ENCODE measurements at regions not wholly inside any gene's neighbourhood (a gene's known extent, or its start where the extent isn't known, plus 50 kb on each side); places are given as distances from the start of the nearest gene placed in this dataset.
"Not testable (repeated sequence)": the region's sequence is repeated elsewhere in the genome, so short reads cannot be mapped to it uniquely, and the experiment has no call there.

GRCh38 chr4:127343123-127343522, 289.6 kb upstream of the INTU start:
- H3K27me3 ChIP-seq (replicated peaks in 1 of 4; ENCODE audit: control extremely low read depth in 1 of 4, control insufficient read depth in 3 of 4, insufficient read depth in 4 of 4, low read length in 3 of 4); H3K79me2 ChIP-seq (ENCODE audit: control insufficient read depth, insufficient read depth, low read length); H2AFZ ChIP-seq (ENCODE audit: insufficient read depth, low read depth, low read length, poor library complexity, severe bottlenecking); intact Hi-C loops (cut with micrococcal nuclease); H3K27ac ChIP-seq (ENCODE audit: low read length in 2 of 2); H3K4me1 Mint-ChIP-seq; H3K4me2 ChIP-seq (replicated peaks; ENCODE audit: low read depth, low read length, poor library complexity, severe bottlenecking); H4K20me1 ChIP-seq (ENCODE audit: control insufficient read depth, insufficient read depth, low read length, poor library complexity, severe bottlenecking); H3K27ac Mint-ChIP-seq; POLR2A ChIA-PET; CTCF ChIA-PET; H3K36me3 ChIP-seq (replicated peaks in 1 of 2; ENCODE audit: control extremely low read depth in 1 of 2, control insufficient read depth in 1 of 2, extremely low read depth in 1 of 2, insufficient read depth in 2 of 2, low read length in 1 of 2); H3K9me3 Mint-ChIP-seq (ENCODE audit: insufficient read depth); DNase-seq; H3K4me3 ChIP-seq (ENCODE audit: control extremely low read depth in 1 of 5, extremely low read depth in 1 of 5, insufficient read depth in 1 of 5, low read depth in 2 of 5, low read length in 4 of 5); H3K27me3 Mint-ChIP-seq; ATAC-seq (ENCODE audit: low read depth); H3K9me3 ChIP-seq (ENCODE audit: control extremely low read depth in 1 of 3, control insufficient read depth in 2 of 3, insufficient read depth in 1 of 3, low read length in 2 of 3); H3K4me1 ChIP-seq (ENCODE audit: control insufficient read depth in 2 of 2, insufficient read depth in 2 of 2, low read length in 2 of 2); H3K4me3 Mint-ChIP-seq; H3K9ac ChIP-seq (ENCODE audit: low read length): not testable (repeated sequence)
- WGBS (ENCODE audit: insufficient coverage), result no CpG with 5 or more reads among the region's 3 CpGs

GRCh38 chr4:127344071-127344470, 288.7 kb upstream of the INTU start:
- no peak for TF ChIP-seq CTCF (IDR thresholded peaks at IDR 0.05)
- TF ChIP-seq EZH2 (IDR thresholded peaks at IDR 0.05; ENCODE audit: borderline replicate concordance, insufficient read depth, low read depth, low read length, poor library complexity, severe bottlenecking), result no peak
- H3K4me3 Mint-ChIP-seq, result no peak overlapping the region
- Histone ChIP-seq H3K27me3 (replicated peaks in 1 of 4; ENCODE audit: control extremely low read depth in 1 of 4, control insufficient read depth in 3 of 4, insufficient read depth in 4 of 4, low read length in 3 of 4) (no peaks in the 10 kb centered on the region), H3K4me1 (ENCODE audit: control insufficient read depth in 2 of 2, insufficient read depth in 2 of 2, low read length in 2 of 2) (no peaks in the 10 kb centered on the region), H3K9ac (ENCODE audit: low read length) (no peak overlapping the region), H3K4me3 (ENCODE audit: control extremely low read depth in 1 of 5, extremely low read depth in 1 of 5, insufficient read depth in 1 of 5, low read depth in 2 of 5, low read length in 4 of 5) (no peak overlapping the region), H4K20me1 (ENCODE audit: control insufficient read depth, insufficient read depth, low read length, poor library complexity, severe bottlenecking) (no peaks in the 10 kb centered on the region), H3K9me3 (ENCODE audit: control extremely low read depth in 1 of 3, control insufficient read depth in 2 of 3, insufficient read depth in 1 of 3, low read length in 2 of 3) (no peaks in the 10 kb centered on the region), H3K27ac (ENCODE audit: low read length in 2 of 2) (no peak overlapping the region), H3K36me3 (replicated peaks in 1 of 2; ENCODE audit: control extremely low read depth in 1 of 2, control insufficient read depth in 1 of 2, extremely low read depth in 1 of 2, insufficient read depth in 2 of 2, low read length in 1 of 2) (no peaks in the 10 kb centered on the region), H3K4me2 (replicated peaks; ENCODE audit: low read depth, low read length, poor library complexity, severe bottlenecking) (no peak overlapping the region), H2AFZ (ENCODE audit: insufficient read depth, low read depth, low read length, poor library complexity, severe bottlenecking) (no peak overlapping the region), H3K79me2 (ENCODE audit: control insufficient read depth, insufficient read depth, low read length) (no peaks in the 10 kb centered on the region)
- intact Hi-C loops (cut with micrococcal nuclease), result no loop called here
- H3K27ac Mint-ChIP-seq, result no peak overlapping the region
- H3K27me3 Mint-ChIP-seq, result no peaks in the 10 kb centered on the region
- ATAC-seq (ENCODE audit: low read depth) (no peak), DNase-seq (no peak)
- ChIA-PET CTCF (no interaction called here), POLR2A (no interaction called here)
- 75% methylated on average over 1 of the region's 3 CpGs for WGBS (ENCODE audit: insufficient coverage)
- peaks cover 2% of the 10 kb centered on the region for H3K9me3 Mint-ChIP-seq (ENCODE audit: insufficient read depth)
- no peaks in the 10 kb centered on the region for H3K4me1 Mint-ChIP-seq

Data from B cell (primary cell).